ENCODE measurements at regions not wholly inside any gene's neighbourhood (a gene's known extent, or its start where the extent isn't known, plus 50 kb on each side); places are given as distances from the start of the nearest gene placed in this dataset.
"Not testable (repeated sequence)": the region's sequence is repeated elsewhere in the genome, so short reads cannot be mapped to it uniquely, and the experiment has no call there.

GRCh38 chr6:134426623-134427022 is 108.7 kb upstream of the SGK1 start:
- DNase-seq, result no peak
- Histone ChIP-seq H3K27me3 (no peaks in the 10 kb centered on the region), H3K9me3 (no peaks in the 10 kb centered on the region), H3K4me1 (peaks cover 0 to 6% (median 0%) of the 10 kb centered on the region in 3 donors), H3K36me3 (no peaks in the 10 kb centered on the region), H3K27ac (no peak overlapping the region), H3K4me3 (no peak overlapping the region)
- FAIRE-seq, result no peak
- intact Hi-C loops (cut with DNase I), result no loop called here
- no peak for TF ChIP-seq CTCF (IDR thresholded peaks at IDR 0.05)
- 64 to 87% methylated on average over 4 of the region's 4 CpGs for WGBS, 2 donors
- ATAC-seq, result no peak

- DNase-seq; H3K27ac ChIP-seq; H3K4me1 ChIP-seq; FAIRE-seq; H3K9me3 ChIP-seq; ATAC-seq; H3K36me3 ChIP-seq; H3K27me3 ChIP-seq; H3K4me3 ChIP-seq; intact Hi-C loops (cut with DNase I): not testable (repeated sequence)
- 100% methylated on average over 1 of the region's 1 CpG for WGBS, 2 donors
These were observed 108.0 kb upstream of the SGK1 start for GRCh38 chr6:134425917-134426316.

GRCh38 chr6:134425513-134425912 is 107.6 kb upstream of the SGK1 start:
- Histone ChIP-seq H3K27me3 (no peaks in the 10 kb centered on the region), H3K4me1 (peaks cover 0 to 6% (median 0%) of the 10 kb centered on the region in 3 donors), H3K36me3 (no peaks in the 10 kb centered on the region), H3K27ac (no peak overlapping the region), H3K4me3 (no peak overlapping the region), H3K9me3 (no peaks in the 10 kb centered on the region)
- FAIRE-seq (no peak), ATAC-seq (no peak), DNase-seq (no peak)
- TF ChIP-seq CTCF (IDR thresholded peaks at IDR 0.05), result no peak
- 91 to 94% methylated on average over 6 of the region's 6 CpGs for WGBS, 2 donors
- intact Hi-C loops (cut with DNase I), result no loop called here

GRCh38 chr6:134424798-134425170 is 106.9 kb upstream of the SGK1 start:
- ATAC-seq (no peak), DNase-seq (no peak), FAIRE-seq (no peak)
- H3K27me3 ChIP-seq, result no peaks in the 10 kb centered on the region
- H3K4me1 ChIP-seq, result peaks cover 0 to 6% (median 0%) of the 10 kb centered on the region in 3 donors
- 90 to 100% methylated on average over 1 of the region's 1 CpG for WGBS, 2 donors
- TF ChIP-seq CTCF (IDR thresholded peaks at IDR 0.05), result no peak
- H3K9me3 ChIP-seq, result no peaks in the 10 kb centered on the region
- no peaks in the 10 kb centered on the region for H3K36me3 ChIP-seq
- H3K27ac ChIP-seq, result no peak overlapping the region
- intact Hi-C loops (cut with DNase I), result no loop called here
- no peak overlapping the region for H3K4me3 ChIP-seq

GRCh38 chr6:134424165-134424797 is 106.4 kb upstream of the SGK1 start:
- no peak for FAIRE-seq
- Histone ChIP-seq H3K9me3 (no peaks in the 10 kb centered on the region), H3K36me3 (no peaks in the 10 kb centered on the region), H3K27me3 (no peaks in the 10 kb centered on the region), H3K4me3 (no peak overlapping the region), H3K27ac (no peak overlapping the region), H3K4me1 (peaks cover 0 to 6% (median 0%) of the 10 kb centered on the region in 3 donors)
- peak in 2 of 4 donors; percentile 41 to 43 for ATAC-seq
- intact Hi-C loops (cut with DNase I), result no loop called here
- TF ChIP-seq CTCF (IDR thresholded peaks at IDR 0.05), result no peak
- 52 to 72% methylated on average over 2 of the region's 2 CpGs for WGBS, 2 donors
- no peak for DNase-seq
